Thyroid gland (tissue), 4 donors: ENCODE measurements at regions not wholly inside any gene's neighbourhood (a gene's known extent, or its start where the extent isn't known, plus 50 kb on each side); places are given as distances from the start of the nearest gene placed in this dataset.

Source experiments
- DNase-seq, 2 donors: peaks; one replicate each; pipeline ENCODE4 v3.0.0-alpha.2; 2019
- H3K27ac ChIP-seq, 3 donors: fragments of 200-600 bp; sonication (generic); 1 replicate in 2 of 3; 2 replicates in 1 of 3; pipeline ENCODE4 v1.5.1; 2016 to 2019; ENCODE audit warnings: mild to moderate bottlenecking in 1 of 3, moderate library complexity in 1 of 3
- H3K27me3 ChIP-seq: fragments of 200-600 bp; sonication (generic); one replicate; pipeline ENCODE4 v1.5.1; 2019
- H3K36me3 ChIP-seq, 2 donors: fragments of 200-600 bp; sonication (generic); one replicate each; pipeline ENCODE4 v1.5.1; 2016 to 2019
- H3K4me1 ChIP-seq, 2 donors: fragments of 200-600 bp; sonication (generic); one replicate each; pipeline ENCODE4 v1.5.1; 2017 to 2019
- H3K4me3 ChIP-seq, 3 donors: fragments of 200-600 bp; sonication (generic); replicated peaks in 1 of 3; 1 replicate in 2 of 3; 2 replicates in 1 of 3; pipeline ENCODE4 v1.5.1; 2016; ENCODE audit warnings: mild to moderate bottlenecking in 1 of 3
- H3K9me3 ChIP-seq: fragments of 200-600 bp; sonication (generic); one replicate; pipeline ENCODE4 v1.5.1; 2017
- POLR2A ChIP-seq, 2 donors: fragments of 450-650 bp; IDR thresholded peaks; one replicate each; pipeline ENCODE4 v1.6.1; 2017; ENCODE audit warnings: antibody characterized with exemption in 2 of 2, mild to moderate bottlenecking in 2 of 2, moderate library complexity in 1 of 2
- WGBS, 2 donors: methylation state at CpG; one replicate each; pipeline ENCODE4 v1.1.5; 2017; 5-methylcytosine and 5-hydroxymethylcytosine counted together
- intact Hi-C: fragments of 100-400 bp; cut with DNase I; formaldehyde crosslinking; loops from one replicate; pipeline ENCODE4 v1.15.1; 2023
- TF ChIP-seq, protein P1 (sequence below), 6 experiments: fragments of 200-600 bp in 3 of 6; fragments of 450-650 bp in 3 of 6; sonication (generic) in 3 of 6; IDR thresholded peaks; one replicate each; pipeline ENCODE4 v1.5.1; 2016 to 2019; ENCODE audit warnings: antibody characterized with exemption in 6 of 6, mild to moderate bottlenecking in 2 of 6, inconsistent platforms in 1 of 6, moderate library complexity in 1 of 6

- no peaks in the 10 kb centered on the region for H3K9me3 ChIP-seq
- no peaks in the 10 kb centered on the region for H3K36me3 ChIP-seq
- no peak overlapping the region for H3K4me3 ChIP-seq
- intact Hi-C loops = no loop called here
- no peak for DNase-seq
- H3K27me3 ChIP-seq = no peaks in the 10 kb centered on the region
- TF ChIP-seq POLR2A (IDR thresholded peaks at IDR 0.05) = no peak
- TF ChIP-seq, protein P1, sequence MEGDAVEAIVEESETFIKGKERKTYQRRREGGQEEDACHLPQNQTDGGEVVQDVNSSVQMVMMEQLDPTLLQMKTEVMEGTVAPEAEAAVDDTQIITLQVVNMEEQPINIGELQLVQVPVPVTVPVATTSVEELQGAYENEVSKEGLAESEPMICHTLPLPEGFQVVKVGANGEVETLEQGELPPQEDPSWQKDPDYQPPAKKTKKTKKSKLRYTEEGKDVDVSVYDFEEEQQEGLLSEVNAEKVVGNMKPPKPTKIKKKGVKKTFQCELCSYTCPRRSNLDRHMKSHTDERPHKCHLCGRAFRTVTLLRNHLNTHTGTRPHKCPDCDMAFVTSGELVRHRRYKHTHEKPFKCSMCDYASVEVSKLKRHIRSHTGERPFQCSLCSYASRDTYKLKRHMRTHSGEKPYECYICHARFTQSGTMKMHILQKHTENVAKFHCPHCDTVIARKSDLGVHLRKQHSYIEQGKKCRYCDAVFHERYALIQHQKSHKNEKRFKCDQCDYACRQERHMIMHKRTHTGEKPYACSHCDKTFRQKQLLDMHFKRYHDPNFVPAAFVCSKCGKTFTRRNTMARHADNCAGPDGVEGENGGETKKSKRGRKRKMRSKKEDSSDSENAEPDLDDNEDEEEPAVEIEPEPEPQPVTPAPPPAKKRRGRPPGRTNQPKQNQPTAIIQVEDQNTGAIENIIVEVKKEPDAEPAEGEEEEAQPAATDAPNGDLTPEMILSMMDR (IDR thresholded peaks at IDR 0.05) = no peak
- H3K4me1 ChIP-seq = no peaks in the 10 kb centered on the region
- WGBS, 2 donors = 87 to 89% methylated on average over 7 of the region's 7 CpGs
- H3K27ac ChIP-seq = no peak overlapping the region
These were observed 689.1 kb upstream of the POU3F3 start for GRCh38 chr2:104164721-104165252.

- DNase-seq = no peak
- Histone ChIP-seq H3K27ac (no peak overlapping the region), H3K36me3 (no peaks in the 10 kb centered on the region), H3K9me3 (no peaks in the 10 kb centered on the region), H3K4me1 (no peaks in the 10 kb centered on the region), H3K27me3 (no peaks in the 10 kb centered on the region), H3K4me3 (no peak overlapping the region)
- TF ChIP-seq, protein P1 (IDR thresholded peaks at IDR 0.05) = no peak
- no peak for TF ChIP-seq POLR2A (IDR thresholded peaks at IDR 0.05)
- intact Hi-C loops = no loop called here
- 60 to 71% methylated on average over 1 of the region's 1 CpG for WGBS, 2 donors
These were observed 676.7 kb upstream of the POU3F3 start for GRCh38 chr2:104177179-104177578.

GRCh38 chr2:104179644-104180043, 674.3 kb upstream of the POU3F3 start:
- Histone ChIP-seq H3K36me3 (no peaks in the 10 kb centered on the region), H3K27ac (no peak overlapping the region), H3K4me3 (no peak overlapping the region), H3K27me3 (no peaks in the 10 kb centered on the region), H3K9me3 (no peaks in the 10 kb centered on the region), H3K4me1 (no peaks in the 10 kb centered on the region)
- 98% methylated on average over 1 of the region's 1 CpG for WGBS, 2 donors
- no peak for DNase-seq
- TF ChIP-seq POLR2A (IDR thresholded peaks at IDR 0.05) = no peak
- TF ChIP-seq, protein P1 (IDR thresholded peaks at IDR 0.05) = no peak
- intact Hi-C loops = no loop called here

- Histone ChIP-seq H3K4me1 (no peaks in the 10 kb centered on the region), H3K36me3 (no peaks in the 10 kb centered on the region), H3K27me3 (no peaks in the 10 kb centered on the region), H3K9me3 (no peaks in the 10 kb centered on the region), H3K27ac (no peak overlapping the region), H3K4me3 (no peak overlapping the region)
- intact Hi-C loops = no loop called here
- no peak for DNase-seq
- whole genome bisulfite sequencing, 2 donors = 84 to 93% methylated on average over 2 of the region's 2 CpGs
- TF ChIP-seq, protein P1 (IDR thresholded peaks at IDR 0.05) = no peak
- no peak for TF ChIP-seq POLR2A (IDR thresholded peaks at IDR 0.05)
These were observed 653.3 kb upstream of the POU3F3 start for GRCh38 chr2:104200533-104201168.

GRCh38 chr2:104213758-104214157, 640.2 kb upstream of the POU3F3 start:
- no peaks in the 10 kb centered on the region for H3K27me3 ChIP-seq
- no peaks in the 10 kb centered on the region for H3K4me1 ChIP-seq
- TF ChIP-seq, protein P1 (IDR thresholded peaks at IDR 0.05) = no peak
- H3K27ac ChIP-seq = no peak overlapping the region
- no peak overlapping the region for H3K4me3 ChIP-seq
- DNase-seq = no peak
- 76 to 78% methylated on average over 8 of the region's 8 CpGs for WGBS, 2 donors
- intact Hi-C loops = no loop called here
- no peaks in the 10 kb centered on the region for H3K36me3 ChIP-seq
- no peaks in the 10 kb centered on the region for H3K9me3 ChIP-seq
